UCSD-AML1 (cell line): ENCODE measurements at regions not wholly inside any gene's neighbourhood (a gene's known extent, or its start where the extent isn't known, plus 50 kb on each side); places are given as distances from the start of the nearest gene placed in this dataset.

Experiments
- DNase-seq: peaks from one replicate; lab custom pipeline; 2025; ENCODE audit not compliant: unreplicated experiment; lab: John Stamatoyannopoulos, UW

DNA sequence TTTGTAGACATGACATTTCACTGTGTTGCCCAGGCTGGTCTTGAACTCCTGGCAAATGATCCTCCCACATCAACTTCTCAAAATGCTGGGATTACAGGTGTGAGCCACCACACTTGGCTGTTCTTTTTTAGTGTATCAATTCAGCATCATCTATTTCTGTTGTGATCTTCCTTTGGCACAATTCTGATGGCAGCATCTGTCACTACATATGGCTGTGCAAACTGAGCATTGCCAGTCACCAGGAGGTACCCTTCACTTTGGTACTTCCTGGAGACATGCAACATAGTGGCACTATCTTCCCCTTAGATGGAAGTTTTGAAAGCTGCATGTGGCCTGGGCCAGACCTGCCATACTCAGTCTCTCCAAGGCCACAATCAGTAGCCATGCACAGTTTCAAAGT, 467.1 kb upstream of the TMPO start:
- no peak for DNase-seq

GRCh38 chr12:98053202-98053601, 462.2 kb upstream of the TMPO start:
- no peak for DNase-seq

- DNase-seq = no peak
Observed at GRCh38 chr12:98057701-98058100, 457.7 kb upstream of the TMPO start.

GRCh38 chr12:98058213-98058612, 457.2 kb upstream of the TMPO start:
- no peak for DNase-seq

GRCh38 chr12:98058838-98059237, 456.6 kb upstream of the TMPO start:
- DNase-seq = no peak

DNA sequence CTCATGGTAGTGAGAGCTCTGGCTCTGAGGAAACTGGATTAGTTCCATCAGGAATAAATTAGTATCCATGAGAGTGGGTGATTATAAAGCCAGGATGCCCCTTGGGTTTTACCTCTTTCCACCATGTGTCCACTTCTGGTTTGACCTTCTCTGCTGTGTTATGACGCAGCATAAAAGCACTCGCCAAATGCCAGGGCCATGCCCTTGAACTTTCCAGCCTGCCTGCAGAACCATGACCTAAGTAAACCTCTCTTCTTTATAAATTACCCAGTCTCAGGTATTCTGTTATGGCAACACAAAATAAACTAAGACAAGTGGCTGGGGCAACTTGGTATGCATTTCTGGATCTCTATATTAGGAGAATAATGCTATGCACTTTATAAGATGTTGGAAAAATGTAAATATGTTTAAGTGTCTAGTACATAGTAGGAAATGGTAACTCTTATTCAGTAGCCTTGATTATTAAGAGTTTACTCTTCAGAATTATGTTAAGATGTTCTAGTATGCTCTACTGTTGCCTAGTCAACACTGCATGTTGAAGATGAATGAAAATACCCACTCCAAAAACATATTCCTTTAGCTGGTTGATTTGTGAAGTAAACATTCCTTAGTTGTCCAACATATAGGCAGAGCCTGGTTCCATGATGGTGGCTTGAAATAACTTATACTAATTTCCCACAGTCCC, 455.6 kb upstream of the TMPO start:
- DNase-seq = no peak

- DNase-seq = no peak
Observed at GRCh38 chr12:98060411-98060810, 455.0 kb upstream of the TMPO start.

DNA sequence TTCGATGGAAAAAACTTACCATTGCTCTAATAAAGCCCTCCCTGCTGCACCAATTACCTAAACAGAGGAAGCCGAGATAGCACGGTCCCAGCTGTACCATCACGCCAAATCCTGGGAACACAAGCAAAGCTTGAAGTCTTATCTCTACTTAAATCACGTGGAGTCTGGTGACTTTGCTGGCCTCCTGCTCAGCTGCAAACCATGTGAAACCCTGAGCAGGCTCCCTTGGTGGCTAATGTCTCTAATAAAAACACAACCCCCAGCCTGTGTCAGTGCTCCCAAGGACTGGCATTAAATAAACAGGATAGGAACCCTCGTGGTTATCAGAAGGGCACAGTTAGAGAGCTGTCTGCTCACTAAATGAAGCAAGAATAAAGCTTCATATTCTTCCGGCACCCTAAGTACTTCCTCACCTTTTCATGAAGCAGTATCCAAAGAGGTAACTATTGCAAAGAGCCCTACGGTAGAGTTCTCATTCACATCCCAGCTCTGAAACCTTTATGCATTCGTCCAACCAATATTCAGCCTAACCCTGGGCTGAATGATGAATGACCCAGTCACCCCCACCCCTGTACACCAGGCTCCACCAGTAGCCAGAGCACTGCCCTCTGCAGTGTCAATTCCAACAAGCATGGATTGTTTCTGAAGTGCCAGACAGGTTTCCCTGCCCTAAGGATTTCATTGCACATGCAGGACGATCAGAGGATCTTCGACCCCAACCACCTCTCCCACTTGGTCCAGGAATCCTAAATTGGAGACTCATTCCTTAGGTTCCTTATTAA, 452.7 kb upstream of the TMPO start:
- no peak for DNase-seq

GRCh38 chr12:98064501-98064900, 450.9 kb upstream of the TMPO start:
- no peak for DNase-seq

DNA sequence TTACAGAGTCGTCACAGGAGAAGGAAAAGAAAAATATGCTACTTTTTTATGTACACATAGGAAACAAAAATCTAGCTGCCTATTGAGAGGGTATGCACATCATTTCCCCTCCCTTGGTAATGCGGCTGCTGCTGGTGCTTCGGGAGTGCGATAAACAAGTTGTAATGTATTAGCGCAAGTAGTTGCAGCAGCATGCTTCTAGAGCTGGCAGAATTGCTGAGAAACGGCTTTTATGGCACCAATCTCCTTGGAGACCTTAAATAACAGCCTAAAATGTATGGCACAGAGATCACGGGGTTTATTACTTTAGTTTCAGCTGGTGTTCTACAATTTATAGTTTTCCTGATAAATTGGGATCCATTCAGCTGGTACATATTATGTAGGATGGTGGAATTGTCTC, 447.6 kb upstream of the TMPO start:
- DNase-seq = no peak

- DNase-seq = no peak
Observed at GRCh38 chr12:98073610-98074009, 441.8 kb upstream of the TMPO start.

DNA sequence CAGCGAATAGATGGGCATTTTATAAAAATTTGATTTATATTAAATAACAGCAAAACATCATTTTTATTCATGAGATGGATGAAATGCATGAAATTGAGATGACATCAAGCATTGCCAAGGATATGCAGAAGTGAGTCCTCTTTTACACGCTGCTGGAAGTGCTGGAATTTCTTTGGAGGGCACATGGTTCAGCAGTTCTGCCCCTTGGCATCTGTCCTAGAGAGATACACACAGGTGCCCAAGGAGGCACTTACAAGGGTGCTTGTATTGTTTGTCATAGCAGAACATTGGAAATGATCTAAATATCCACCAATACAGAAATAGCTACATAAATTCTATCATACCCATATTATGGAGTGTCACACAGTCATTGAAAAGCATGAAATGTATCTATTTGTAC, 441.1 kb upstream of the TMPO start:
- no peak for DNase-seq

DNA sequence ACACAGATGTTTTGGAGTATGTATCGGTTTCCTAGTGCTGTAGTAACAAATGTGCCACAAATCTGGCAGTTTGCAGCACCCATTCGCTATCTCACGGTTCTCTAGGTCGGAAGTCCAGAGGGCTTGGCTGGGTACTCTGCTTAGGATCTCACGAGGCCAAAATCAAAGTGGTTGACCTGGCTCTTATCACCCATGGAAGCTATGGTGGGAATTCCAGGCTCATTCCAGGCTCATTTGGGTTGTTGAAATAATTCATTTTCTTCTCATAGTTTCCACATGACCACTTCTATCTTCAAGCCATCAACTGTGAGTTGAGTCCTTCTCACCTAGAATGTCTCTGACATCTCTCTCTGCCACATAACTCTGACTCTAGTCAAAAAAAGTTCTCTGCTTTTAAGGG, 431.0 kb upstream of the TMPO start:
- no peak for DNase-seq

DNA sequence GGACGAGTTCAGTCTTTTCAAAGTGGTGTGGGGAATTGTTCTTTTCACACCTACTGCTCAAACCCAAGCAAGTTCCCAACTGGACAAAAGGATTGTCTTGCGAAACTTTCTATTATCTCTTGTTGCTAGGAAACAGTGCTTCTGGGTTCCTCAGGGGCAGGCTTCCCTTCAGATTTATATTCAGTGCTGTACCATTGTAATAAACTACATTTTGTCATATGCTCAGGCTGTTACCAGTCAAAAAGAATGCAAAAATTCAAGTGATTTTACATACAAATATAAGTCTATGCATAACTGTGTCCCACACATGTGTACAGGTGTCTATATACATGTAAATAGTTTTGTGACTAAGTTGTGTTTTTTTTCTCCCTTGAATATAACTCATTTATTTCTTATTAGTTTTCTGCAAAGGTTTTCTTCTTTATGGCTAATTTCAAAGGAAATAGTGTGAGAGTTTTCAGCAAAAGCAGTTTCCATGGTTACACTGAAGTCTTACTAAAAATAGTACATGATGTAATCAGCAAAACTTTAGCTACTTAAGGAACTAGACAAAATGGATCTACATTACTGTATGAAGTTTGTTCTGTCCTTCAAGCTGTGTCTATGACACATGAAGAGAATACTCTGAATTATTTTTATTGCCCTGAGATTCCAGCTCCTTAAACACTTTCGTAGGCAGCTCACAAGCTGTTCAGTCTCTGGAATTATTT, 430.2 kb upstream of the TMPO start:
- DNase-seq = no peak

GRCh38 chr12:98090731-98091130, 424.7 kb upstream of the TMPO start:
- DNase-seq = no peak

GRCh38 chr12:98096436-98096835, 419.0 kb upstream of the TMPO start:
- DNase-seq = no peak

DNA sequence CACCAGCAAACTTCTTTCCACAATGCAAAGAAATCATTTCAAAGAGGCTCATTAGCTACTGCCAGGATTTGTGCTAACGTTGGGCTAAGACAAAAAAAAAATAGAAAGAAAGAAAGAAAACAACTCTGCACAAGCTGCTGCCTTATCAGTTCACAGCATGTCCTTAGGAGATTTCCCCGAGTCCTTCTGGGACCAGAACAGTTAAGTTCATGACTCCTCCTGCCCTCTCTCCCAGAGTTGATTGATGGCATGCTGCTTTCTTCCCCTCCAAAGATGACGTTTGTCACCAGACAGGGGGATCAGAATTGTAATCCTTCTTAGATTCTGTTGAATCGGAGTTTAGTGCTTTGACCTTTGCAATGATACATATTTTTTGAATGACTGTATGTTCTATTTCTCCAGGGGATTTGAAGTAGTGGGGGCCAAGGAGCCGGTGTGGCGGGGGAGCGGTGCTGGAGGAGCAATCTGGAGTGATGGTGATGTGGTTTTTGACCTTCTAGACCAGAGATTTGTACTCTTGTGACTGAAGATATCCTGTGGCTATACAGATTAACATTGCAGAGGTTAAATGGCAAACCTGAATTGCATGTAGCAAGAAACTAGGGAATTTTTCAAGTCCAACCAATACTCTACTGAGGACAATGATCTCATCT, 409.2 kb upstream of the TMPO start:
- no peak for DNase-seq

- no peak for DNase-seq
Observed at GRCh38 chr12:98109266-98109665, 406.1 kb upstream of the TMPO start.

DNA sequence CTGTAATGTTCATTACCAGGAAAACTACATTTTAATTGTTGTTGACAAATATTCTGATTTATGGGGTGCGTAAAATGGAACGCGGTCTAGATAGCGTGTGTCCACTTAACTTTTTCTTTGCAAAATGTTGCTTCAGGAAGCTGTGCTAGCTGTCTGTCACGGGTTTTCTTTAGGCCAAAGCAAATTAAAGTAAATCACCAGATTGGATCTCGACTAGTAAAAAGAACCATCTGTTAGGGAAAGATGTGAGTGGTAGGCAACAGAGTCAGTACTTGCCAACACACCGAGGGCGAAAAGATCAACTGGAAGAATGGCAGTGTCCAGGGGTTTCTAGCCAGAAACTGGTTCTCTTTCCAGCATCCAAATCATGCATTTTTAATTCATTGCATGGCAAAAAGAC, 404.9 kb upstream of the TMPO start:
- DNase-seq = no peak

- DNase-seq = no peak
Observed at GRCh38 chr12:98113548-98113947, 401.8 kb upstream of the TMPO start.

- DNase-seq = no peak
Observed at GRCh38 chr12:98121963-98122362, 393.4 kb upstream of the TMPO start.

DNA sequence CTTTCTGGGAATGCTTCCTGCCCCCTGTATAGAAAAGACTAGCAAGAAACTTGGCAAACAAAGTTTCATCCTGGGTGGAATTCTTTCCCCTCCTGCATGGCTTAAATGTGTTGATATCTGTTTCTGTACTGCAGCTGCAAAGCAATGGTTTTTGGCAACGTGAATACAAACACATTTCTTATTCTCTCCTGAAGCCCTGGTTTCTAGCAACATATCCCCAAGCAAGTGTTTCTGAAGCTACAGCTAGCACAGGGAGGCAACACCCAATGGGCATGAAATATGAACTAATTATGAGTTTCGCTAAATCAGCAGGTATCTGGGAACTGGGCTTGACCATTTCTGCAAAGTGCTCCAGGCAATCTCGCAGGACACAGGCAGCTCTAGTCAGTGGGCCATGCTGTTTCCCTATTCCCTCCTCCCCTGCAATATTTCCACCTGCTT, 392.3 kb upstream of the TMPO start:
- no peak for DNase-seq
